Cardiac fibroblast (primary cell): ENCODE measurements at regions not wholly inside any gene's neighbourhood (a gene's known extent, or its start where the extent isn't known, plus 50 kb on each side); places are given as distances from the start of the nearest gene placed in this dataset.
"Not testable (repeated sequence)": the region's sequence is repeated elsewhere in the genome, so short reads cannot be mapped to it uniquely, and the experiment has no call there.

Experiments
- DNase-seq, 2 donors: peaks; one replicate each; pipeline versions ENCODE4 v3.0.0 to v3.0.0-alpha.2; 2010; ENCODE audit warnings: low read depth in 2 of 2
- H3K4me3 ChIP-seq, 2 donors: replicated peaks in 1 of 2; 1 replicate in 1 of 2; 2 replicates in 1 of 2; pipeline ENCODE4 v1.5.1; 2011; ENCODE audit warnings: low read depth in 2 of 2, low read length in 2 of 2, mild to moderate bottlenecking in 2 of 2, moderate library complexity in 1 of 2
- TF ChIP-seq, protein P1 (sequence below): IDR thresholded peaks from one replicate; pipeline ENCODE4 v1.5.1; 2011; ENCODE audit warnings: low read depth, mild to moderate bottlenecking, low read length, inconsistent platforms

DNA sequence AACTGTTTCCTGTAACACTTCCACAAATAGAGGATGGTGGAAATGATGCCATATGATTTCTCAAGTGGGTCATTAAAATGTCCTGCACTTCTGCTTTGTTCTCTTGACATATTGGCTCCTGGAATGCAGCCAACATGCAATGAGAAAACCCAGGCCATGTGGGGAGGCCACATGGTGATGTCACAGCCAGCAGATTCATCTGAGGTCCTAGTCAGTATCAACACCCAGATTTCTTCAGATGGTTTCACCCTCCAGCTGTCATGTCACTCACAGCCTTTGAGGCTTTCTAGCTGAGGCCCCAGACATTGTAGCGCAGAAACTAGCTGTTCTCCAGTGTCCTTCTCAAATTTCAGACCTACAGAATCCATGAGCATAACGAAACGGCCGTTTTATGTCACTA lies 102.3 kb upstream of the NUPR2 start:
- TF ChIP-seq, protein P1, sequence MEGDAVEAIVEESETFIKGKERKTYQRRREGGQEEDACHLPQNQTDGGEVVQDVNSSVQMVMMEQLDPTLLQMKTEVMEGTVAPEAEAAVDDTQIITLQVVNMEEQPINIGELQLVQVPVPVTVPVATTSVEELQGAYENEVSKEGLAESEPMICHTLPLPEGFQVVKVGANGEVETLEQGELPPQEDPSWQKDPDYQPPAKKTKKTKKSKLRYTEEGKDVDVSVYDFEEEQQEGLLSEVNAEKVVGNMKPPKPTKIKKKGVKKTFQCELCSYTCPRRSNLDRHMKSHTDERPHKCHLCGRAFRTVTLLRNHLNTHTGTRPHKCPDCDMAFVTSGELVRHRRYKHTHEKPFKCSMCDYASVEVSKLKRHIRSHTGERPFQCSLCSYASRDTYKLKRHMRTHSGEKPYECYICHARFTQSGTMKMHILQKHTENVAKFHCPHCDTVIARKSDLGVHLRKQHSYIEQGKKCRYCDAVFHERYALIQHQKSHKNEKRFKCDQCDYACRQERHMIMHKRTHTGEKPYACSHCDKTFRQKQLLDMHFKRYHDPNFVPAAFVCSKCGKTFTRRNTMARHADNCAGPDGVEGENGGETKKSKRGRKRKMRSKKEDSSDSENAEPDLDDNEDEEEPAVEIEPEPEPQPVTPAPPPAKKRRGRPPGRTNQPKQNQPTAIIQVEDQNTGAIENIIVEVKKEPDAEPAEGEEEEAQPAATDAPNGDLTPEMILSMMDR: no peak
- DNase-seq: no peak
- no peak overlapping the region for H3K4me3 ChIP-seq

DNA sequence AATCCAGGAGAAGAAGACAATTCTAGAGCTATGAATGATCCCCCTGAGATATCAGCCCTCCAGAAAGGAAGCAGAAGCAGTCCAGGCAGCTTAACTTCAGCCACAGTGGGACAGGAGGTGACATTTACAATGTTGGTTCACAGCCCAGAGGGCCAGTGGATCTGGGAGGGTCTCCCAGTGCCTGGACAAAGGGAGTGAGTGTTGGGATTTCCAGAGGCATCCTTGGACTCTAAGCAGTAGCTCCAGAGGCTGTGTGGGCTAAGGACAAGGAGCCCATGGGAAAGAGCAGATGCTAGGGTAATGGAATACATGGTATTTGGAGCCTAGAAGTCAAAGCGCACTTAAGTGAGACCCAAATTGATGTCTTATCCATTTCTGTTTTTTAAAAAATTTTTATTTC lies 97.4 kb upstream of the NUPR2 start:
- TF ChIP-seq, protein P1: no peak
- no peak overlapping the region for H3K4me3 ChIP-seq
- DNase-seq: no peak

DNA sequence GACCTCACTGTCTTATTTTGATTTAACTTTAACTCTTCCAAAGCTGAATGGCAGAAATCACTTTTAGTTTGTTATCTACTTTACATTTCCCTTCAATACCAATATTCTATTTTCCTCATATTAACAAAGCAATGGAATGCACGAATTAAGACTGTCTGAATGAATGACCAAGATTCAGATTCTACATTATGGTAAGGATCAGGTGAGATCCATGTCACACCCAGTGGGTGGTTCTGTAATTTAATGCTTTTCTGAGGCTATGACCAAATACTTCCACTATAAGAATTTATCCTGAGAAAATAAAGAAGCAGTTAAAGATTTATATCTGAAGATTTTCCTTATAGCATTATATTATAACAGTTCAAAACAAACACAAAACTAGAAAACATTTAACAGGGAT lies 90.2 kb upstream of the NUPR2 start:
- TF ChIP-seq, protein P1: no peak
- H3K4me3 ChIP-seq: no peak overlapping the region
- no peak for DNase-seq

DNA sequence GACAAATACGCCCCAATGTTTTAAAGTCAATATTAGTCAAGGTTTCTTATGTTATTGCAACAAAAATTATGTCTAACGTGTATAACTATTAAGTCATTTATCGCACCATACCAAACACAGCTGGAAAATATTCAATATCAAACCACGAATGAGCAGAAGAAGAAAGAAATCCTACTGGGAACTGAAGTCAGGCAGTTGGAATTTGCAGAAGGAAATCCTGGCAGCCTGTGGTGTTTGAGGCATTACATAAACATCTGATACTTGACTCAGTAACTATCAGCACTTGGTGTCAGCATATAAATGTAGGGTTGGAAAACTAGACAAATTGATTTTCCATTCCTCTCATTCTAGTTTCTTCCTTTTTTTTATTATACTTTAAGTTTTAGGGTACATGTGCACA lies 83.4 kb upstream of the NUPR2 start:
- TF ChIP-seq, protein P1: no peak
- no peak overlapping the region for H3K4me3 ChIP-seq
- no peak for DNase-seq

DNA sequence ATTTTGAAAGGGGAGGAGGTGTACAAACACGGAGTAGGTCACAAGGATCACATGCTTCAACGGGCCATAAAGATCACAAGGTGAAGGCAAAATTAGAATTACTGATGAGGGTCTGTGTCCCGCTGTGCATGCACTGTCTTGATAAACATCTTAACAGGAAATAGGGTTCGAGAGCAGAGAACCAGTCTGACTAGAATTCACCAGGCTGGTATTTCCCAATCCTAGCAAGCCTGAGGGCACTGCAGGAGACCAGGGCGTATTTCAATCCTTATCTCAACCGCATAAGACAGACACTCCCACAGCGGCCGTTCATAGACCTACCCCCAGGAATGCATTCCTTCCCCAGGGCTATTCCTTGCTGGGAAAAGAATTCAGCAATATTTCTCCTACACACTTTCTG lies 80.0 kb upstream of the NUPR2 start:
- DNase-seq, H3K4me3 ChIP-seq: not testable (repeated sequence)

DNA sequence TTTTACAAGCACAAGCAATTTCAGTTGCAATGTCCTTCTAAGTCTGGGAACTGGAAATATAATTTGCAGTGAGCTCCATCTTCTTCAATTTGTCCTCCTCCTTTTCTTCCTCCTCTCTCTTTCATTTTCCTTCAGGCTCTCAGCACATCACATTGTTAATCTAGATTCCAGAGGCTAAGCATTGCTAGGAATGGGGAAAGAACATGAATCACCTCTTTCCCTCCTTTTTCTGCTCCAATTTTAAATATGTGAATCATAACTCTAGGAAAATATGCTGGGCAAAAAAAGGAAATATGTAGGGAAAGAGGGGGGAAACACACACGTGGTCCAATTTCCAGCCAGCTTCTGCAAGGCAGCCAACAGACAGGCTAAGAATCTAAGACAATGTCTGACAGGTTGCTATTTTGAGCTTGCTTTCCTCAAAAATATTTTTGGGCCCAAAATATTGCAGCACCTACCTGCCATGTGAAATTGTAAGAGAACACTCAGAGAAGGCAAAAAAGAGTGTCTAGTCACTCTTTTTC lies 72.7 kb upstream of the NUPR2 start:
- H3K4me3 ChIP-seq: no peak overlapping the region
- TF ChIP-seq, protein P1: no peak
- DNase-seq: no peak

DNA sequence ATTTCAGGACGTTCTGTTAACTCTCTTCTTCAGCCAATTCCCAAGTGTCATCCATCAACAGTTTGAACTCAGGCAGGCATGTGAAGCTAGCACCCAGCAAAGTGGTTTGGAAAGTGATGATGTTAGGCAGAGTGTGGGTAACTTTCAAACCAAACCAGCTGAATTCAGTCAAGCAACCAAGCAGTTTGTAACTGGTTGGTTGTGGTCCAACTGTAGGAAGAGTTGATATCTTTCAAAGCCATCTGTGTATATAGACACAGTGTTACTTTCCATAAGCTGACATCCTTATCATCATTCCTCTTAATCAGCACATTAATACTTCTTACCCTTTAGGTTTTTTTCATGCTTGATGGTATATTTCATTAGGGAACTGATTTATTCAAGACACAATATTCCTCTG lies 72.2 kb upstream of the NUPR2 start:
- DNase-seq: no peak
- TF ChIP-seq, protein P1: no peak
- H3K4me3 ChIP-seq: no peak overlapping the region

DNA sequence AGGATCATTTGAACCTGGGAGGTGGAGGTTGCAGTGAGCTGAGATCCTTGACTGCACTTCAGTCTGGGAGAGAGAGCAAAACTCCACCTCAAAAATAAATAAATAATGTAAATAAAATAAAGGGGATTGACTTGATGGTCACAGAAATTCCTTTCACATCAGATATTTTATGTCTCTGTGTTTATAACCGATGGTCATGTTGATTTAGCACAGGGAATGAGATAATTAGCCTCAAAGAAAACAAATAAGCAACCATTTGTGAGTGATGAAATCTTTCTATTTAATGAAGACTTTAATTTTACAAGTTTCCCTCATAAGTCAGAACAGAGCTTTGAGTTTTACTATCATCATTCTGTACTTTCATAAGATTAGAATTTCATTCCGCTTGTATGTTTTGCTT lies 64.8 kb upstream of the NUPR2 start:
- TF ChIP-seq, protein P1: no peak
- no peak overlapping the region for H3K4me3 ChIP-seq
- DNase-seq: no peak
